K562 (cell line): ENCODE measurements at regions not wholly inside any gene's neighbourhood (a gene's known extent, or its start where the extent isn't known, plus 50 kb on each side); places are given as distances from the start of the nearest gene placed in this dataset.

Experiments
- ATAC-seq: fragments of 200-7000 bp; cut with Tn5 transposase; 3 replicates; pipeline ENCODE4 v1.9.1; 2020; ENCODE audit warnings: moderate library complexity
- BruUV-seq: library from RNA; stranded (reverse); fragments of 400-500 nt; replicated peaks from 2 replicates; lab custom pipeline; 2021; lab: Mats Ljungman, UMichigan
- CTCF ChIA-PET: fragments of 300-600 bp; formaldehyde crosslinking; extraction: SDS; loops from one replicate; lab custom pipeline; 2021; ENCODE audit warnings: low intra/inter-chr PET ratio; lab: Yijun Ruan, JAX
- POLR2A ChIA-PET: fragments of 300-600, 350-650 bp; sonication (Branson Sonifier 250); formaldehyde crosslinking; extraction: SDS; loops from one replicate; lab custom pipeline; 2021; ENCODE audit warnings: antibody characterized with exemption, inconsistent platforms; lab: Yijun Ruan, JAX
- DNase-seq, 4 experiments: peaks; one replicate each; pipeline versions ENCODE4 v3.0.0 to v3.0.0-alpha.2; 2011 to 2018; ENCODE audit warnings: low spot score in 3 of 4, mixed read lengths in 3 of 4; ENCODE audit errors: extremely low read depth in 1 of 4
- FAIRE-seq: peaks from 2 replicates; lab custom pipeline; 2011; peaks lifted over from hg19 to GRCh38; lab: Jason Lieb, UNC
- H2AFZ ChIP-seq: 2 replicates; pipeline ENCODE4 v1.6.0; 2011; ENCODE audit warnings: low read depth, low read length, control low read depth, inconsistent platforms
- H3K27ac ChIP-seq: fragments of 200-600 bp; 3 replicates; pipeline ENCODE4 v1.8.0; 2011; ENCODE audit warnings: low read depth, mild to moderate bottlenecking, control low read depth, inconsistent platforms, low read length, moderate library complexity, mixed read lengths; ENCODE audit errors: extremely low read depth
- H3K27me3 ChIP-seq, 2 experiments: fragments of 300-600 bp in 1 of 2; 2 replicates in 1 of 2; 3 replicates in 1 of 2; pipeline versions ENCODE4 v1.6.0 to v1.8.0; 2011; ENCODE audit warnings: inconsistent platforms in 2 of 2, low read length in 2 of 2, mild to moderate bottlenecking in 1 of 2, mixed read lengths in 1 of 2, moderate library complexity in 1 of 2; ENCODE audit not compliant: control insufficient read depth in 2 of 2, insufficient read depth in 2 of 2
- H3K36me3 ChIP-seq: fragments of 300-600 bp; 3 replicates; pipeline ENCODE4 v1.8.0; 2011; ENCODE audit warnings: mild to moderate bottlenecking, low read length, inconsistent platforms; ENCODE audit not compliant: control insufficient read depth, insufficient read depth
- H3K4me1 ChIP-seq, 2 experiments: fragments of 200-600 bp in 1 of 2; replicated peaks in 1 of 2; 2 replicates in 1 of 2; 3 replicates in 1 of 2; pipeline versions ENCODE4 v1.5.1 to v1.8.0; 2011; ENCODE audit warnings: inconsistent platforms in 2 of 2, low read length in 2 of 2, mild to moderate bottlenecking in 1 of 2, mixed read lengths in 1 of 2, moderate library complexity in 1 of 2; ENCODE audit not compliant: control insufficient read depth in 2 of 2, insufficient read depth in 2 of 2
- H3K4me2 ChIP-seq: 2 replicates; pipeline ENCODE4 v1.6.1; 2011; ENCODE audit warnings: low read length, control low read depth, inconsistent platforms, mixed read lengths; ENCODE audit not compliant: insufficient read depth
- H3K4me3 ChIP-seq: fragments of 200-600 bp; sonication (generic), shearing (Covaris generic); 2 replicates; pipeline ENCODE4 v1.5.1; 2016; ENCODE audit warnings: control low read depth, inconsistent platforms
- H3K79me2 ChIP-seq: fragments of 200-600 bp; 3 replicates; pipeline ENCODE4 v1.8.0; 2011; ENCODE audit warnings: low read length, inconsistent platforms; ENCODE audit not compliant: control insufficient read depth, insufficient read depth
- H3K9ac ChIP-seq, 2 experiments: 2 replicates each; pipeline versions ENCODE4 v1.6.0 to v1.6.1; 2011; ENCODE audit warnings: low read depth in 2 of 2, low read length in 2 of 2, control low read depth in 1 of 2, inconsistent platforms in 1 of 2, mild to moderate bottlenecking in 1 of 2, mixed read lengths in 1 of 2; ENCODE audit not compliant: insufficient read depth in 1 of 2
- H3K9me1 ChIP-seq: one replicate; pipeline ENCODE4 v1.6.0; 2011; ENCODE audit warnings: inconsistent platforms, mild to moderate bottlenecking, low read length, moderate library complexity; ENCODE audit not compliant: control insufficient read depth, insufficient read depth
- H3K9me3 ChIP-seq: replicated peaks from 2 replicates; pipeline ENCODE4 v1.5.1; 2011; ENCODE audit warnings: low read depth, low read length, inconsistent platforms; ENCODE audit not compliant: control insufficient read depth, insufficient read depth
- H4K20me1 ChIP-seq: replicated peaks from 2 replicates; pipeline ENCODE4 v1.6.1; 2011; ENCODE audit warnings: low read length, inconsistent platforms, mixed read lengths; ENCODE audit not compliant: control insufficient read depth, insufficient read depth
- CEBPG ChIP-seq, 3 experiments: fragments of 200-800 bp in 1 of 3; sonication (Bioruptor generic) in 1 of 3; sonication (generic) in 1 of 3; formaldehyde crosslinking in 1 of 3; IDR thresholded peaks in 2 of 3; conservative IDR thresholded peaks in 1 of 3; 2 replicates each; pipeline versions ENCODE4 v1.6.1 to v1.8.0; 2016 to 2022; ENCODE audit warnings: missing compliant biosample characterization in 2 of 3, missing genetic modification characterization in 2 of 3, mild to moderate bottlenecking in 1 of 3, missing genetic modification reagents in 1 of 3
- CREB1 ChIP-seq, 2 experiments: sonication (generic) in 1 of 2; formaldehyde crosslinking in 1 of 2; IDR thresholded peaks; 2 replicates each; pipeline versions ENCODE4 v1.6.1 to v1.8.0; 2012 to 2022; ENCODE audit warnings: inconsistent platforms in 1 of 2, mild to moderate bottlenecking in 1 of 2, missing genetic modification reagents in 1 of 2, moderate library complexity in 1 of 2
- HDGF ChIP-seq: fragments of 450-650 bp; IDR thresholded peaks from 2 replicates; pipeline ENCODE4 v1.6.1; 2016
- NFYB ChIP-seq: IDR thresholded peaks from 2 replicates; pipeline ENCODE4 v1.6.1; 2011; ENCODE audit warnings: mild to moderate bottlenecking, moderate library complexity; ENCODE audit not compliant: insufficient read length; ENCODE audit errors: extremely low read depth
- SAFB2 ChIP-seq: fragments of 200-400 bp; formaldehyde crosslinking; IDR thresholded peaks from 2 replicates; pipeline ENCODE4 v1.6.1; 2018; ENCODE audit warnings: borderline replicate concordance, low read length, low read depth, moderate library complexity; ENCODE audit not compliant: severe bottlenecking
- SMAD4 ChIP-seq: fragments of 250-450 bp; sonication (Bioruptor Pico); conservative IDR thresholded peaks from 2 replicates; pipeline ENCODE4 v1.8.0; 2021; ENCODE audit warnings: inconsistent platforms, mild to moderate bottlenecking, moderate library complexity
- ZNF12 ChIP-seq: sonication (generic); formaldehyde crosslinking; IDR thresholded peaks from 2 replicates; pipeline ENCODE4 v1.4.0; 2020; ENCODE audit warnings: mild to moderate bottlenecking, missing genetic modification reagents
- ZNF140 ChIP-seq: fragments of 250-450 bp; sonication (Bioruptor Pico); IDR thresholded peaks from 2 replicates; pipeline ENCODE4 v1.8.0; 2021; ENCODE audit warnings: moderate library complexity, mild to moderate bottlenecking, inconsistent platforms
- ZNF24 ChIP-seq: fragments of 450-650 bp; IDR thresholded peaks from 2 replicates; pipeline ENCODE4 v1.6.1; 2016
- ZNF280B ChIP-seq: fragments of 250-450 bp; sonication (Bioruptor Pico); IDR thresholded peaks from 2 replicates; pipeline ENCODE4 v1.5.1; 2021; ENCODE audit warnings: mild to moderate bottlenecking
- ZNF511 ChIP-seq: sonication (generic); formaldehyde crosslinking; IDR thresholded peaks from 2 replicates; pipeline ENCODE4 v1.8.0; 2022; ENCODE audit warnings: mild to moderate bottlenecking, missing genetic modification reagents
- WGBS: fragments of 100-300 bp; shearing (Covaris generic); methylation state at CpG from one replicate; pipeline ENCODE4 v1.1.6; 2016; ENCODE audit warnings: low coverage, mixed read lengths; ENCODE audit not compliant: insufficient coverage; ENCODE audit errors: missing lambda C conversion rate; 5-methylcytosine and 5-hydroxymethylcytosine counted together
- in situ Hi-C: fragments of 300-500 bp; cut with MboI; formaldehyde crosslinking; loops from 4 replicates; pipeline ENCODE4 v1.15.0; 2018; ENCODE audit warnings: inconsistent platforms, mixed read lengths
- intact Hi-C: fragments of 100-400 bp; cut with micrococcal nuclease; formaldehyde crosslinking; loops from 2 replicates; pipeline ENCODE4 v1.14.2; 2022
- TF ChIP-seq, protein P1 (sequence below): sonication (generic); formaldehyde crosslinking; IDR thresholded peaks from 2 replicates; pipeline ENCODE4 v1.8.0; 2022; ENCODE audit warnings: mild to moderate bottlenecking, missing genetic modification reagents
- TF ChIP-seq, protein P2 (sequence below): fragments of 450-650 bp; IDR thresholded peaks from 2 replicates; pipeline ENCODE4 v1.6.1; 2017; ENCODE audit warnings: mild to moderate bottlenecking, moderate library complexity

DNA sequence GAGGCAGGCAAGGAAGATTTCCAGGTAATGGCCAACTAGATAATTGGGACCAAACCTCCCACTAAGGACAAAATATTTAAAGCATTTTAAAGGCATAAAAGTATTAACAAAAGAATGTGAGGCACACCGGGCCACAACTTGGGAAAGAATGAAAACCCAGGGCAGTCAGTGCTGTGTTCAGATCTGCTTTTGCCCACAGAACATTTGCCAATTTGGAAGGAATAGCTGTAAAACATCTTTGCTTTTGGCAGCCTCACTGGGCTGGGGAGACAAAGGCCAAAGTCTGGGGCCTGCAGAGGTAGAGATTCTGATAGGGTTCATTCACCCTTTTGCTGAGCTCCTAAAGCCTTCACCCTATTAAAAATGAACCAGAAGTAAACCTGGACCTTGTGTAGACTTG, 82.3 kb downstream of the SYNE3 start:
- POLR2A ChIA-PET: no interaction called here
- no peak overlapping the region for H3K9ac ChIP-seq
- TF ChIP-seq, protein P1, sequence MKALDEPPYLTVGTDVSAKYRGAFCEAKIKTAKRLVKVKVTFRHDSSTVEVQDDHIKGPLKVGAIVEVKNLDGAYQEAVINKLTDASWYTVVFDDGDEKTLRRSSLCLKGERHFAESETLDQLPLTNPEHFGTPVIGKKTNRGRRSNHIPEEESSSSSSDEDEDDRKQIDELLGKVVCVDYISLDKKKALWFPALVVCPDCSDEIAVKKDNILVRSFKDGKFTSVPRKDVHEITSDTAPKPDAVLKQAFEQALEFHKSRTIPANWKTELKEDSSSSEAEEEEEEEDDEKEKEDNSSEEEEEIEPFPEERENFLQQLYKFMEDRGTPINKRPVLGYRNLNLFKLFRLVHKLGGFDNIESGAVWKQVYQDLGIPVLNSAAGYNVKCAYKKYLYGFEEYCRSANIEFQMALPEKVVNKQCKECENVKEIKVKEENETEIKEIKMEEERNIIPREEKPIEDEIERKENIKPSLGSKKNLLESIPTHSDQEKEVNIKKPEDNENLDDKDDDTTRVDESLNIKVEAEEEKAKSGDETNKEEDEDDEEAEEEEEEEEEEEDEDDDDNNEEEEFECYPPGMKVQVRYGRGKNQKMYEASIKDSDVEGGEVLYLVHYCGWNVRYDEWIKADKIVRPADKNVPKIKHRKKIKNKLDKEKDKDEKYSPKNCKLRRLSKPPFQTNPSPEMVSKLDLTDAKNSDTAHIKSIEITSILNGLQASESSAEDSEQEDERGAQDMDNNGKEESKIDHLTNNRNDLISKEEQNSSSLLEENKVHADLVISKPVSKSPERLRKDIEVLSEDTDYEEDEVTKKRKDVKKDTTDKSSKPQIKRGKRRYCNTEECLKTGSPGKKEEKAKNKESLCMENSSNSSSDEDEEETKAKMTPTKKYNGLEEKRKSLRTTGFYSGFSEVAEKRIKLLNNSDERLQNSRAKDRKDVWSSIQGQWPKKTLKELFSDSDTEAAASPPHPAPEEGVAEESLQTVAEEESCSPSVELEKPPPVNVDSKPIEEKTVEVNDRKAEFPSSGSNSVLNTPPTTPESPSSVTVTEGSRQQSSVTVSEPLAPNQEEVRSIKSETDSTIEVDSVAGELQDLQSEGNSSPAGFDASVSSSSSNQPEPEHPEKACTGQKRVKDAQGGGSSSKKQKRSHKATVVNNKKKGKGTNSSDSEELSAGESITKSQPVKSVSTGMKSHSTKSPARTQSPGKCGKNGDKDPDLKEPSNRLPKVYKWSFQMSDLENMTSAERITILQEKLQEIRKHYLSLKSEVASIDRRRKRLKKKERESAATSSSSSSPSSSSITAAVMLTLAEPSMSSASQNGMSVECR: no peak
- TF ChIP-seq SAFB2 (no peak), ZNF140 (CRISPR knock-in tag) (no peak), ZNF280B (CRISPR knock-in tag) (no peak), NFYB (no peak), SMAD4 (no peak), ZNF12 (CRISPR knock-in tag) (no peak), CREB1 (IDR thresholded peaks at IDR 0.05) (no peak), CREB1 (CRISPR knock-in tag; IDR thresholded peaks at IDR 0.05) (no peak), HDGF (no peak), CEBPG (CRISPR knock-in tag; IDR thresholded peaks at IDR 0.05) (no peak), CEBPG (tag; conservative IDR thresholded peaks at IDR 0.05 in 1 of 2, IDR thresholded peaks at IDR 0.05 in 1 of 2) (no peak), ZNF24 (no peak), ZNF511 (no peak)
- TF ChIP-seq, protein P2, sequence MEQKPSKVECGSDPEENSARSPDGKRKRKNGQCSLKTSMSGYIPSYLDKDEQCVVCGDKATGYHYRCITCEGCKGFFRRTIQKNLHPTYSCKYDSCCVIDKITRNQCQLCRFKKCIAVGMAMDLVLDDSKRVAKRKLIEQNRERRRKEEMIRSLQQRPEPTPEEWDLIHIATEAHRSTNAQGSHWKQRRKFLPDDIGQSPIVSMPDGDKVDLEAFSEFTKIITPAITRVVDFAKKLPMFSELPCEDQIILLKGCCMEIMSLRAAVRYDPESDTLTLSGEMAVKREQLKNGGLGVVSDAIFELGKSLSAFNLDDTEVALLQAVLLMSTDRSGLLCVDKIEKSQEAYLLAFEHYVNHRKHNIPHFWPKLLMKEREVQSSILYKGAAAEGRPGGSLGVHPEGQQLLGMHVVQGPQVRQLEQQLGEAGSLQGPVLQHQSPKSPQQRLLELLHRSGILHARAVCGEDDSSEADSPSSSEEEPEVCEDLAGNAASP: no peak
- TF ChIP-seq, all 486 proteins: peak for 0
- Histone ChIP-seq H3K36me3 (no peaks in the 10 kb centered on the region), H3K4me1 (no peaks in the 10 kb centered on the region; a peak in 1 of 5 replicates), H3K27me3 (peaks cover 0 to 14% of the 10 kb centered on the region in 2 experiments; a peak in 3 of 5 replicates), H2AFZ (no peak overlapping the region), H3K9me1 (no peaks in the 10 kb centered on the region), H4K20me1 (peaks cover 5% of the 10 kb centered on the region; the same call in 1 of the 2 replicates), H3K9me3 (no peaks in the 10 kb centered on the region), H3K27ac (no peak overlapping the region), H3K4me2 (no peak overlapping the region), H3K79me2 (no peaks in the 10 kb centered on the region), H3K4me3 (no peak overlapping the region)
- FAIRE-seq (no peak), DNase-seq (no peak), ATAC-seq (no peak)
- BruUV-seq: no TSS peak
- intact Hi-C loops: loop anchor here (10.0 kb wide), 1 partner anchor 209 kb away; no protein-coding TSS in a partner anchor
- CTCF ChIA-PET: no interaction called here
- 0% methylated on average over 1 of the region's 1 CpG for WGBS
- in situ Hi-C loops: no loop called here
